ENCODE measurements at regions not wholly inside any gene's neighbourhood (a gene's known extent, or its start where the extent isn't known, plus 50 kb on each side); places are given as distances from the start of the nearest gene placed in this dataset.

DNA sequence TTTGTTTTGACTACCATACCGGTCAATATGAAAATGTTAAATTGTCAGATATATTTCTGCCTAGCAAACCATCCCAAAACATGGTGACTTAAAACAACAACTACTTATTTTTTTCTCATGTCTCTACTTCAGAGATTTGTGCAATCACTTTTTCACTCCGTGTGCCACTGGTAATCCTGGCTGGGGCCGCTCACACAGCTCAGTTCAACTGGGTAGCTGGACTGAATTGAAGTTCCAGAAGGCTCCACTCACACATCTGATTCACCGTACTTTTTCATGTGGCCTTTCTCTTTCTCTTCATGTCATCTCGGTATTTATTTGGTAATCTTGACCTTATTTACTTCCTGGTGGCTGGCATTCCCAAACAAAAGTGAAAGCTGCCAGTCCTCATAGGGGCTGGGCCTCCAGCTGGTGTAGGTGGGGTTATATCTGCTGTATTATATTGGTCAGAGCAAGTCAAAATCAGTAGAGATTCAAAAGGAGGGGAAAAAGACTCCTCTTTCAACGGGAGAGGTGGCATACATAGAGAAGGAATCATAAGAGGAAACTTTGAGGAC is 513.9 kb upstream of the NXPH2 start:
- TF ChIP-seq POLR2A (IDR thresholded peaks at IDR 0.05) (no peak), POLR2AphosphoS5 (IDR thresholded peaks at IDR 0.05) (no peak)
- TF ChIP-seq, protein P1, sequence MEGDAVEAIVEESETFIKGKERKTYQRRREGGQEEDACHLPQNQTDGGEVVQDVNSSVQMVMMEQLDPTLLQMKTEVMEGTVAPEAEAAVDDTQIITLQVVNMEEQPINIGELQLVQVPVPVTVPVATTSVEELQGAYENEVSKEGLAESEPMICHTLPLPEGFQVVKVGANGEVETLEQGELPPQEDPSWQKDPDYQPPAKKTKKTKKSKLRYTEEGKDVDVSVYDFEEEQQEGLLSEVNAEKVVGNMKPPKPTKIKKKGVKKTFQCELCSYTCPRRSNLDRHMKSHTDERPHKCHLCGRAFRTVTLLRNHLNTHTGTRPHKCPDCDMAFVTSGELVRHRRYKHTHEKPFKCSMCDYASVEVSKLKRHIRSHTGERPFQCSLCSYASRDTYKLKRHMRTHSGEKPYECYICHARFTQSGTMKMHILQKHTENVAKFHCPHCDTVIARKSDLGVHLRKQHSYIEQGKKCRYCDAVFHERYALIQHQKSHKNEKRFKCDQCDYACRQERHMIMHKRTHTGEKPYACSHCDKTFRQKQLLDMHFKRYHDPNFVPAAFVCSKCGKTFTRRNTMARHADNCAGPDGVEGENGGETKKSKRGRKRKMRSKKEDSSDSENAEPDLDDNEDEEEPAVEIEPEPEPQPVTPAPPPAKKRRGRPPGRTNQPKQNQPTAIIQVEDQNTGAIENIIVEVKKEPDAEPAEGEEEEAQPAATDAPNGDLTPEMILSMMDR (IDR thresholded peaks at IDR 0.05) = no peak
